HG02588 (cell line): ENCODE measurements at regions not wholly inside any gene's neighbourhood (a gene's known extent, or its start where the extent isn't known, plus 50 kb on each side); places are given as distances from the start of the nearest gene placed in this dataset.

Experiments
- ATAC-seq: cut with Tn5 transposase; IDR thresholded peaks from one replicate; pipeline ENCODE4 v1.9.1; 2021; ENCODE audit warnings: mild to moderate bottlenecking, moderate library complexity; ENCODE audit not compliant: unreplicated experiment

GRCh38 chr21:35940074-35940927, 120.0 kb downstream of the SETD4 start:
- ATAC-seq: no peak

DNA sequence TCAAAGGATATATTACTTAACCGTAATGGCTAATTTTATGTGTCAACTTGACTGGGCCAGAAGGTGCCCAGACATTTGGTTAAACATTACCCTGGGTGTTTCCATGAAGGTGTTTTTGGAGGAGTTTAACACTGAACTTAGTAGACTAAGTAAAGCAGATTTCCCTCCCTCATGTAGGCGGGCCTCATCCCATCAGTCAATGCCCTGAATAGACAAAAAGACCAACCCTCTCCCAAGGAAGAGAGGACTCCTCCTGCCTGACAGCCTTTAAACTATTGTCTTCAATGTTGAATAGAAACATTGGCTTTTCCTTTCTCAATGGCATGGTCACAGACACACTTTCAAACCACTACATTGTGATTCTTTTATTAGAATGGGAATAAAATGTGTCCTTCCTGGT, 121.9 kb downstream of the SETD4 start:
- no peak for ATAC-seq

DNA sequence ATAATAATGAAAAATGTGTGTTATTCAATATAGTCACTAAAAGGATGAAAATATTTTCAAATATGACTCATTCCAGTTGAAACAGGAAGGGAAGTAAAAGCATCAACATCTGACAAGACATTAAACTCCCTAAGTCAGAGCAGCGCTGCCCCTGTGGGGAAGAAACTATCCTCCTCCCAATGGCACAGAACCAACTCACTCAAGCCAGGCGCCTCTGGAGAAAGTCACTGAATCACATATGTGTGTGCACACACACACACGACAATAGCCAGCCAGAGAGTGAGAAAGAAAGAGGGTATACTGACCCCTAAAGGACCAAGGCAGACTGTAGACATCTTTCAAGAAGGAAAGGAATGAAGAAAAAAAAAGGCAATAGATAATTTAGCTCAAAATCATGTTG, 126.9 kb downstream of the SETD4 start:
- ATAC-seq: no peak

GRCh38 chr21:35932232-35932911, 128.0 kb downstream of the SETD4 start:
- ATAC-seq: peak; percentile 73

DNA sequence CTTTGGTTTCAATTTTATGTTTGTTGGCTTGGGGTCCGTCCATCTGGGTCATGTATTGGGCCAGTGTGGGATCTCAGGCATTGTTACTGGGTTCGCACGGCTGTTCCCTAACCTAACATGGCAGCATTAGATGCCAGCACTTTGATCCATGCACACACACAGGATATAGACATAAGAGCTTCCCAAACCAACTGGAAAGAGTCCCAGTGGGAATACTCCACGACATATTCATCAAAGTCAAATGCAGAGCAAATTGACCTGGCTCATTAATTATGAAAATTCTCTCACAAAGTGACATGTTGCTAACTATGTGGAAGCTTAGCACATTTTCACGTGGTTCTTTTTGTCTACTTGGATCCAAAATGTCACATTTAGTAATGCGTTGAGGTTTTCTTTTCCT, 130.4 kb downstream of the SETD4 start:
- no peak for ATAC-seq

GRCh38 chr21:35927262-35927661, 133.1 kb downstream of the SETD4 start:
- no peak for ATAC-seq

- no peak for ATAC-seq
Measured at GRCh38 chr21:35926003-35926740, 134.2 kb downstream of the SETD4 start.

GRCh38 chr21:35925497-35925896, 134.8 kb downstream of the SETD4 start:
- no peak for ATAC-seq

DNA sequence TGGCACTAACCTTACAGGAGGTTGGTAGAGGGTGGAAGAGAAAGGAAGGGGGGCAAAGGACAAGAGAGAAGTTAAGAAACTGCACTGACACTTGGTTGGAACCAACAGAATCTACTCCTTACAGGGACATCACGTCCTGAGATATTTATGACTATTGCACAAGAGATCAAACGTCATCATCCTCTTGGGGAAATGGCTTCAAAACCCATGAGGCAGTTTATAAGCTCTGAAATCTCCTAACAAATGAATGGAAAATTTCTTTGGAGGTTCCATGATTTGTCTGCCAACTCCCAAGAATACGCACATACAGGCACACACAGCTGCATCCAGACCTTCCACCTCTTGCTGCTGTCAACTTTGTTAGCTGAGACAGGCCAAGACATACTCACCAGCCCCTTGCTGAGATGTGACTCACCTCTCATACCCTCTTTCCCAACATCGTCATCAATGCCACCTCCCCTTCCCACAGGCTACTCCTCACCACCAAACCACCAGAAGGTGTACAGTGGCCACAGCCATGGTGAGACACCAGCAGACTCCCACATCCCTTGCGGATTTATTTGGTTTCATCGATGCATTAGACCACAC, 135.5 kb downstream of the SETD4 start:
- ATAC-seq: no peak

DNA sequence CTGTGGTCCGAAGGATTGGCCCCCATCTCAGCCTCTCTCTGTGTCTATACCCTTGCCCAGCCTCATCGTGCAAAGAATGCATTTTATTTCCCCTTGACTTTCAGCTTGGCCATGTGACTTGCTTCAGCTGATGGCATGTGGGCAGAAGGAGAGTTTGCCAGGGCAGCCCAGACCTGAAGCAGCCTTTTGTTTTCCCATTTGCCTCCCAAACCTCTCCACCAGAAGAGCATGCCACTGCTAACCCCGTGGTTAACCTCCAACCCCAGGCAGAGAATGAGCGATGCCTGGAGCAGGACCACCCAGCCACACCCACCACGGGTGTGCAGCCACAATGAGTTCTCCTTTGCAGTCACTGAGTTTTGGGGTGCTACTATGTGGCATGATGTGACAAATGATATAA, 136.4 kb downstream of the SETD4 start:
- ATAC-seq: no peak

DNA sequence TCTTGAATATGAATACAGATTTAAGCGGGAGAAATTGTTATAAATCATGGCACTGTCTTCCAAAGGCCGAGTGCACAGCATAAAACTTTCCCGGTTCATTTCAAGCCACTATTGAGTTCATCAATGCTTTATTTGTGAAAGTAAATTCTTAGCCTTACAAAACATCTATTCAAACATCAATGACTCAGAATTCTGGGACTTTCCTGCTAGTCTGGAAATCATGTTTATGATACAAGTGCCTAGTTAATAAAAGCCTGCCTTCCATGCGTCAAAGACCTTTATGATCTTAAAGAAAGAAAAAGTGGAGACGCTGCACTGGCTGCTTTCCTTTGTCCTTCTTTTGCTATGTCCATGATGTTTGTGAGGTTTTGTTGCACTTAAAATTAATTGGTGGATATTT, 137.7 kb downstream of the SETD4 start:
- no peak for ATAC-seq

- no peak for ATAC-seq
Measured at GRCh38 chr21:35921471-35921870, 138.9 kb downstream of the SETD4 start.

DNA sequence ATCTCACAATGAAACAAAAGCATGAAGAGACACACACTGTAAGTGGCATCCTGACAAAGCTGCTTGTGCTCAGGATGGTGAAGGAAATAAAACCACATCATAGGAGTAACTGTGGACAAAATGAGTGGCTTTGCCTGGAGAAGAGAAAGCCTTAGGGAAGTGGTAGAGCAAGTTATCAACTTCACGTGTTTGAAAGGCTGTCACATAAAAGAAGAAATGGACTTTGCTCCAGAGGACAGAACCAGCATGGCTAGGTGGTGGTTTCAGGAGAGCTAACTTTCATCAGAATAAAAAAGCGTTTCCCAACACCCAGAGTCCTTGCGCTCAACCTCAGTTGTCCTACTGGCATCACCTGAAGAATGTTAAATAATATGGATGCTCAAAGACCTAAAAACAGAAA, 139.9 kb downstream of the SETD4 start:
- no peak for ATAC-seq

DNA sequence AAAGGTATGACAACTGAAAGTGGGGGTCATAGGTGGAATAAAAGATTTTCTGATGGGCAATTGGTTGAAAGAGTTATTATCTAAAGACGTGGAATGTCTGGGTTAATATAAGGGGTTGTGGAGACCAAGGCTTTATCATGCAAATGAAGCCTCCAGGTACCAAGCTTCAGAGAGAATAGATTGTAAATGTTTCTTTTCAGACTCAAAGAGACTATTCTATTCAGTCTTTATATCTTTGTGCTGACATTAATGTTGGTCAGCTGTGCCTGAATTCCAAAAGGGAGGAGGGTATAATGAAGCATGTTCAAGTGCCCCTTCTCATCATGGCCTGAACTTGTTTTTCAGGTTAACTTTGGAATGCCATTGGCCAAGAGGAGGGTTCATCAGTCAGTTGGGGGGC, 145.3 kb downstream of the SETD4 start:
- no peak for ATAC-seq

- no peak for ATAC-seq
Measured at GRCh38 chr21:35911412-35912191, 148.7 kb downstream of the SETD4 start.

GRCh38 chr21:35909456-35910223, 150.7 kb downstream of the SETD4 start:
- no peak for ATAC-seq

DNA sequence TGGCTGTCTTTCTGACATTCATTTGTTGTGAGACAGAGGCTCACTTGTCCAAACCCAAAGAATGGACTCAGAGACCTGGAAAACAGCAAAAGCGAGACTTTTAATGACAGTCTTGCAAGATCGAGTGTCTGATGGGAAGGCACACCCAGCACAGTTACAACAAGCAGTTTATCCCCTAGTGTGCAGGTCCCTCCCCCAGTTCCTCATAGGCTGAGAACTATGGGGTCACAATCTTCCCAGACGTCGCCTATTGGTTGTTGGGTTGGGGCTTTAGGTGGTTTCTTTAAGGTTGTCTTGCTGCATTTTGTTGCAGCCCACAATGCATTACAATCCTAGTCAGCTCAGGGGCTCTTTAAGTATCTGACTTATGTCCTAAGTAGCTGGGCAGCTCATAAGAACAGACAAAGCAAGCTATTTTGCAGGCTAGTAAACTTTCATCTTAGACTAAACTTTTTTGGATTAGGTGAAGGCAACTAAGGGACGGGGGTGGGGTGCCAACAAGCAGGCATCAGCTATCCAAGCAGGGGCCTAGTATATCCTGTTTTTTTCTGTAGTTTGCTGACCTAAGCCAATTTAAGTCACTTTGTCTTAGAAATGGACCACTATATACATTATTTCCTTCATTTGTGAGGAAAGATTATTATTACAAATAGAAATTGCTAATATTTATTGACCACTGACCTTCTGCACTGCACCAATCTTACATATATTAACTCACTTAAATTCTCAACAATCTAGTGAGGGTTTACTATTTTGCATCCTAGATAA, 151.8 kb downstream of the SETD4 start:
- ATAC-seq: no peak

DNA sequence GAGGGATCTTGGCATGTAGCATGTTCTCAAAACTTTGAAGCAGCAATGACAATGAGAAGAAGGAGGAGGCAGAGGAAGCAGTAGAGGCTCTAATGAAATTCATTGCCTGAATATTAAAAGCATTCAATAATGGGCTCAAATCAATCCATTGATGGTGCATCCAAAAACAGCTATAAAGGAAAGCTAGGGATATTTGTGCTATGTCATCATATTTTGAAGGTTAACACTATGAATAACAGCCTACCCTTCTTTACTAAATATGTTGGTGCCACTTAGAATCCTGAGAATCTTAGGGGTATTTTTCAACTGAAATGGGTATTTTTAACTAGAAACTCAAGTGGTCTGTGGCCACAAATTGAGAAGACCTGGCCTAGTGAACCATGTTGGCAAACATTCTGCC, 153.7 kb downstream of the SETD4 start:
- ATAC-seq: no peak

DNA sequence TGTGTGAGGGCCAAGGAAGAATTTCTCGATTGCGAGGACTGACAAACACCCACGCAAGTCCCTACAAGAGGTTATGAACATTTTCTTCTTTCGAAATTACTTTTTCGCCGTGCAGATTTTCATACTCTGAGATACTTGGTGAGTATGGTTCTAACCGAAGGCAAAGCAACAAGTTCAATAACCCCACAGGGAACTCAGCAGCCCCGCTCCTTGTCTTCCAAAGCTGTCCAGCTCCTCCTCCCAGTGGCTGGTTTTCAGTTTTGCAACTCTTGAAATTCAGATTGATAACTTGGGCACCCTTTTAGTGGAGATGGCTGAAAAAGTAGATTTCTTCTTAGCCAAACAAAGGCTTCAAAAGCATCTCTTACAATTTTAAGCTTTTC, 154.4 kb downstream of the SETD4 start:
- ATAC-seq: no peak
